Epithelial cell of esophagus (primary cell): ENCODE measurements at regions not wholly inside any gene's neighbourhood (a gene's known extent, or its start where the extent isn't known, plus 50 kb on each side); places are given as distances from the start of the nearest gene placed in this dataset.

ENCODE experiments used
- DNase-seq: peaks from one replicate; pipeline ENCODE4 v3.0.0; 2010; ENCODE audit warnings: low read depth
- H3K4me3 ChIP-seq: 2 replicates; pipeline ENCODE4 v1.5.1; 2011; ENCODE audit warnings: mild to moderate bottlenecking, low read length, control low read depth
- TF ChIP-seq, protein P1 (sequence below): IDR thresholded peaks from 2 replicates; pipeline ENCODE4 v1.5.1; 2011; ENCODE audit warnings: low read depth, mild to moderate bottlenecking, low read length, control low read depth, inconsistent platforms; ENCODE audit not compliant: insufficient read depth; ENCODE audit errors: missing control alignments

DNA sequence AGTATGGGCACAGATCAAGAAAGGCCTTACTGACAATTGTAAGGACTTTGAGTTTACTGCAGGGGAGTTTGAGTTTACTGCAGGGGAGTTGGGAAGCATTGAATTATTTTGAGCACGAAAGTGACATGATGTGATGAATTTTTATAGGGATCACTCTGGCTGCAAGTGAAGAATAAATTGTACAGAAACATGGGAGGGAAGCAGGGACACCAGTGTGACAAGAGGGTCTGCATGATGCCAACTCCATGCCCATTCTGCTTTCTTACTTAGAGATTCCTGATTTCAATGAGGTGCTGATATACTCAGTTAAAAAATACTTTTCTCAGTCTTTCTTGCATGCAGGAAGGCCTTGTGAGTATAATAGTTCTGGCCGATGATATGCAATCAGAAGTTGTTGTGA lies 234.4 kb downstream of the CENPF start:
- TF ChIP-seq, protein P1, sequence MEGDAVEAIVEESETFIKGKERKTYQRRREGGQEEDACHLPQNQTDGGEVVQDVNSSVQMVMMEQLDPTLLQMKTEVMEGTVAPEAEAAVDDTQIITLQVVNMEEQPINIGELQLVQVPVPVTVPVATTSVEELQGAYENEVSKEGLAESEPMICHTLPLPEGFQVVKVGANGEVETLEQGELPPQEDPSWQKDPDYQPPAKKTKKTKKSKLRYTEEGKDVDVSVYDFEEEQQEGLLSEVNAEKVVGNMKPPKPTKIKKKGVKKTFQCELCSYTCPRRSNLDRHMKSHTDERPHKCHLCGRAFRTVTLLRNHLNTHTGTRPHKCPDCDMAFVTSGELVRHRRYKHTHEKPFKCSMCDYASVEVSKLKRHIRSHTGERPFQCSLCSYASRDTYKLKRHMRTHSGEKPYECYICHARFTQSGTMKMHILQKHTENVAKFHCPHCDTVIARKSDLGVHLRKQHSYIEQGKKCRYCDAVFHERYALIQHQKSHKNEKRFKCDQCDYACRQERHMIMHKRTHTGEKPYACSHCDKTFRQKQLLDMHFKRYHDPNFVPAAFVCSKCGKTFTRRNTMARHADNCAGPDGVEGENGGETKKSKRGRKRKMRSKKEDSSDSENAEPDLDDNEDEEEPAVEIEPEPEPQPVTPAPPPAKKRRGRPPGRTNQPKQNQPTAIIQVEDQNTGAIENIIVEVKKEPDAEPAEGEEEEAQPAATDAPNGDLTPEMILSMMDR: no peak
- DNase-seq: no peak
- H3K4me3 ChIP-seq: no peak overlapping the region

DNA sequence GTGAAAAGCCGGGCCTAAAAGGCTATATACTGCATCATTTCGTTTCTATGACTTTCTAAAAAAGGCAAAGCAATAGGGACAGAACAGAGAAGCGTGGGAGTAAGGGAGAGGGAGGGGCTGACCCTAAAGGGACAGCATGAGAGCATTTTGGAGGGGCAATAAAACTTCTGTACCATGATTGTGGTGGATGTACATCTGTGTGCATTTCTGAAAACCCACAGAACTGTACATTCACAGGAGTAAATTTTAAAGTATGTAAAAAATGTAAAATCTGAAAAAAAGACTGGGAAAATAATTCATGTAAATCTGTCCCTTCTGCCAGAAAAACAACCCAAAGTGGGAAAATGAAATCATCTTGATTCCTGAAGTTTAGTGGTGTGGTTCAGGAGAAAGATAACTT lies 235.4 kb downstream of the CENPF start:
- TF ChIP-seq, protein P1: no peak
- no peak overlapping the region for H3K4me3 ChIP-seq

DNA sequence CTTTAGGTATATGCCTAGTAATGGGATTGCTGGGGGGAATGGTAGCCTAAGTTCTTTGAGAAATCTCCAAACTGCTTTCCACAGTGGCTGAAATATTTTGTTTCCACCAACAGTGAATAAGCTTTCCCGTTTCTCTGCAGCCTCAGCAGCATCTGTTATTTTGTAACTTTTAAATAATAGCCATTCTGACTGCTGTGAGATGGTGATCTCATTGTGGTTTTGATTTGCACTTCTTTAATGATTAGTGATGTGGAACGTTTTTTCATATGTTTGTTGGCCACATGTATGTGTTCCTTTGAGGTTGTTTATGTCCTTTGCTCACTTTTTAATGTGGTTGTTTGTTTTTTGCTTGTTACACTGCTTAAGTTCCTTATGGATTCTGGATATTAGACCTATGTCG lies 237.4 kb downstream of the CENPF start:
- peak; percentile 2 for DNase-seq
- H3K4me3 ChIP-seq: no peak overlapping the region
- TF ChIP-seq, protein P1: no peak

More for the DNA sequence above, 235.4 kb downstream of the CENPF start:
- DNase-seq: no peak

DNA sequence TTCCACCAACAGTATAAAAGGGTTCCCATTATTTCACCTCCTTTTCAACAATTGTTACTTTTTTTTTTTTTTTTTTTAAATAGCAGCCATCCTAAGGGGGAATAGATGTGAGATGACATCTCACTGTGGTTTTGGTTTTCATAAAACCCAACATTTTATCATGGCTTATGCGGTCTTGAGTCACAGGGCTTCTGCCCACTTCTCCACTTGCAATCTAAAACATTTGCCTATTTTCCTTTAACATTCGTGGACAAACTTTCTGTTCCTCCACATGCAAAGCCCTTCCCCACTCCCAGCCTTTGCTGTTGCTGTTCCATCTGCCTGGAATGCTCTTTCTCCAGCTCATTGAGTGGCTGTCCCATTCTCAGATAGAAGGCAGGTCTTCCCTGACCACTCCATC lies 239.7 kb upstream of the KCNK2 start:
- TF ChIP-seq, protein P1: no peak
- H3K4me3 ChIP-seq: no peak overlapping the region
- DNase-seq: no peak

DNA sequence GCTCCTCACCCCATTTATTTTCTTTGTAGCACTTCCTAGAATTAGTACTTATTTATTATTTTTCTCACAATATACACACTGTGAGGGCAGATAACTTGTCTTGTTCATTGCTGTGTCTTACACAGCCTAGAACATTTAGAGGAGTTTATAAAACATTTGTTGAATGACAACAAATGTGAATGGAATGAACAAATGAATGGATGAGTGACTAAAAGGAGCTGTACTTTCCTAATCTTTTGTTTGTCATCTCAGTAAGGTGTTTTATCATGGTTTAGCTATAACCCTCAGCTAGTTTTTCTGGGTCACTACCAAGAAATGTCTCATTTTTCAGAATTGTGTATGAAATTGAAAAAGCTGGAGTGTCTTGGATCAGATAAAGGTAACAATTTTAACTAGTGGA lies 239.3 kb upstream of the KCNK2 start:
- DNase-seq: peak; percentile 7
- TF ChIP-seq, protein P1: no peak
- no peak overlapping the region for H3K4me3 ChIP-seq

DNA sequence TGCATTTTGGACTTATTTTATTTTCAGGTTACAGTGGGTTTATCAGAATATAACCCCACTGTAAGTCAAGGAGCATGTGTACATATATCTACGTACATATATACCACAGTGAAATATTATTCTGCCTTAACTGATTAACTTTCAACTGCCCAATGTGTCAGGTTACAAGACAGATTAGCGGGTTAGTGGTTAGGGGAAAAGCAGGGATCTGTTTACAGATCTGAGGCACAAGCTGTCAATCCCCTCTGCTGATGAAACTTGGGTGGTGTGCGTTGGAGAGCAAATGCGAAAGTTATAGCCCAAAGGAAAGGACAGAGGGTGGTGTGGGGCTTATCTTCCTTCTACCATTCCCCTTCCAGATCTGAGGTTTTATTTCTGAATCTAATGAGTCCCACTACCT lies 238.2 kb upstream of the KCNK2 start:
- no peak overlapping the region for H3K4me3 ChIP-seq
- DNase-seq: no peak
- TF ChIP-seq, protein P1: no peak

DNA sequence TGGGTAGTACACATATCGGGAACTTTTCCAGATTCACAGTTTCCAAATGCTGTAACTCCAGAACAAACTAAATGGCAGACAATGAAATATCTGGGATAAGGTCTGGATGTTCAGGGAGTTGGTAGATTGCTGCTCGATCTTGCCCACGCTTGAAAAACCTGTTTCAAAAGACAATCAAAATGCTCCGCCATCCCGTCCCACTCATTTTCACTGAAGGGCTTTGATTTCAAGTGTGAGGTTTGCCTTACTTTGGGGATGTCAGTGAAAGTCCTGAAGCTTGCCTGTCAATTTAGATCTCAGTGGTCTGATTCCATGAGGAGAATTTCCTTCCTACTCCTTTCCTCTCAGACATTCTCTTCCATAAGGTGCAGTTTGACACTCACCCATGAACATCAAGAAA lies 236.3 kb upstream of the KCNK2 start:
- peak; percentile 21 for DNase-seq
- no peak overlapping the region for H3K4me3 ChIP-seq
- TF ChIP-seq, protein P1: no peak
